ENCODE measurements at regions not wholly inside any gene's neighbourhood (a gene's known extent, or its start where the extent isn't known, plus 50 kb on each side); places are given as distances from the start of the nearest gene placed in this dataset.

- TF ChIP-seq EP300 (IDR thresholded peaks at IDR 0.05) = no peak
- no peak for TF ChIP-seq CTCF (IDR thresholded peaks at IDR 0.05)
- no peak for TF ChIP-seq POLR2A (IDR thresholded peaks at IDR 0.05)
Observed at GRCh38 chr11:81368192-81368591, 1365.5 kb downstream of the FAM181B start.
